GM23248 (cell line): ENCODE measurements at regions not wholly inside any gene's neighbourhood (a gene's known extent, or its start where the extent isn't known, plus 50 kb on each side); places are given as distances from the start of the nearest gene placed in this dataset.
"Not testable (repeated sequence)": the region's sequence is repeated elsewhere in the genome, so short reads cannot be mapped to it uniquely, and the experiment has no call there.

Experiments
- DNase-seq: peaks from one replicate; pipeline ENCODE4 v3.0.0-alpha.2; 2015
- H2AFZ ChIP-seq: fragments of 200-600 bp; sonication (generic); 2 replicates; pipeline ENCODE4 v1.6.1; 2016; ENCODE audit warnings: antibody characterized with exemption
- H3F3A ChIP-seq: fragments of 200-600 bp; sonication (generic); 2 replicates; pipeline ENCODE4 v1.6.1; 2016; ENCODE audit warnings: mild to moderate bottlenecking, antibody characterized with exemption, mixed run types; ENCODE audit not compliant: insufficient read depth
- H3K27ac ChIP-seq: fragments of 200-600 bp; sonication (generic); 2 replicates; pipeline ENCODE4 v1.5.1; 2016; ENCODE audit warnings: mild to moderate bottlenecking
- H3K27me3 ChIP-seq: fragments of 200-600 bp; sonication (generic); replicated peaks from 2 replicates; pipeline ENCODE4 v1.6.1; 2016; ENCODE audit warnings: mild to moderate bottlenecking; ENCODE audit not compliant: insufficient read depth
- H3K36me3 ChIP-seq: fragments of 200-600 bp; sonication (generic); 2 replicates; pipeline ENCODE4 v1.6.1; 2016; ENCODE audit warnings: low read depth, mild to moderate bottlenecking
- H3K4me1 ChIP-seq: fragments of 200-600 bp; sonication (generic); 2 replicates; pipeline ENCODE4 v1.6.1; 2016; ENCODE audit warnings: mild to moderate bottlenecking; ENCODE audit not compliant: insufficient read depth
- H3K4me2 ChIP-seq: fragments of 200-600 bp; sonication (generic); one replicate; pipeline ENCODE4 v1.6.1; 2016; ENCODE audit warnings: mild to moderate bottlenecking; ENCODE audit not compliant: unreplicated experiment
- H3K4me3 ChIP-seq: fragments of 200-600 bp; sonication (generic); 2 replicates; pipeline ENCODE4 v1.5.1; 2016; ENCODE audit warnings: mild to moderate bottlenecking
- H3K79me2 ChIP-seq: fragments of 200-600 bp; sonication (generic); 2 replicates; pipeline ENCODE4 v1.6.1; 2016; ENCODE audit warnings: mild to moderate bottlenecking; ENCODE audit not compliant: insufficient read depth
- H3K9ac ChIP-seq: fragments of 200-600 bp; sonication (generic); 2 replicates; pipeline ENCODE4 v1.6.1; 2016; ENCODE audit warnings: mild to moderate bottlenecking
- H3K9me2 ChIP-seq: fragments of 200-600 bp; sonication (generic); 2 replicates; pipeline ENCODE4 v1.6.1; 2016; ENCODE audit warnings: mixed run types, mild to moderate bottlenecking, moderate library complexity; ENCODE audit not compliant: insufficient read depth
- H3K9me3 ChIP-seq: fragments of 200-600 bp; sonication (generic); one replicate; pipeline ENCODE4 v1.6.1; 2017; ENCODE audit warnings: low read depth
- H4K20me1 ChIP-seq: fragments of 200-600 bp; sonication (generic); 2 replicates; pipeline ENCODE4 v1.6.0; 2016; ENCODE audit not compliant: insufficient read depth
- WGBS, 2 experiments: methylation state at CpG; one replicate each; pipeline ENCODE4 v1.1.6; 2015 to 2017; ENCODE audit warnings: low lambda C conversion rate in 2 of 2, low coverage in 1 of 2; ENCODE audit errors: missing lambda C conversion rate in 2 of 2; 5-methylcytosine and 5-hydroxymethylcytosine counted together
- in situ Hi-C: fragments of 300-500 bp; cut with MboI; formaldehyde crosslinking; loops from 2 replicates; pipeline ENCODE4 v1.15.0; 2020

- H3K4me2 ChIP-seq, H3K9ac ChIP-seq, H3K9me3 ChIP-seq, H4K20me1 ChIP-seq, H3F3A ChIP-seq, H3K4me1 ChIP-seq, H2AFZ ChIP-seq, in situ Hi-C loops, H3K4me3 ChIP-seq, H3K9me2 ChIP-seq, H3K27me3 ChIP-seq, H3K27ac ChIP-seq, DNase-seq, H3K36me3 ChIP-seq, H3K79me2 ChIP-seq: not testable (repeated sequence)
- WGBS, 2 experiments = 62 to 75% methylated on average over 2 of the region's 2 CpGs
Measured at GRCh38 chr7:76708446-76708845, 81.4 kb upstream of the POMZP3 start.

DNA sequence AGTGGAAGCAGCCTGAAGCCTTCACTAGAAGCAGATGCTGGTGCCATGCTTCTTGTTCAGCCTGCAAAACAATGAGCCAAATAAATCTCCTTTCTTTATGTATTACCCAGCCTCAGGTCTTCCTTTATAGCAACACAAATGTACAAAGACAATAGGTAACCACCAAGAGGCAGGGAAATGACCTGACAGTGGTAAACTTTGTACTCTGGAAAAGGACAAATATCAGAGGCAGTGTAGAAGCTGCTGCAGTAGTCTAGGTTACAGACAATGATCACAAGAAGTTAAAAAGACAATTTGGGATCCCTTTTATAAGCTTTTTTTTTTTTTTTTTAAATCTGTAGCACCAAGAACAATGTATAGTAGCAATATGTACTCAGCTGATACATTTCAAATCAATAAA lies 76.7 kb upstream of the POMZP3 start:
- H3K9me3 ChIP-seq, H2AFZ ChIP-seq, H3K9ac ChIP-seq, H3K79me2 ChIP-seq, H3K27me3 ChIP-seq, H3K4me2 ChIP-seq, H3K27ac ChIP-seq, H3K9me2 ChIP-seq, H3K4me3 ChIP-seq, H3K36me3 ChIP-seq, DNase-seq, H3K4me1 ChIP-seq, H4K20me1 ChIP-seq, H3F3A ChIP-seq, in situ Hi-C loops: not testable (repeated sequence)

DNA sequence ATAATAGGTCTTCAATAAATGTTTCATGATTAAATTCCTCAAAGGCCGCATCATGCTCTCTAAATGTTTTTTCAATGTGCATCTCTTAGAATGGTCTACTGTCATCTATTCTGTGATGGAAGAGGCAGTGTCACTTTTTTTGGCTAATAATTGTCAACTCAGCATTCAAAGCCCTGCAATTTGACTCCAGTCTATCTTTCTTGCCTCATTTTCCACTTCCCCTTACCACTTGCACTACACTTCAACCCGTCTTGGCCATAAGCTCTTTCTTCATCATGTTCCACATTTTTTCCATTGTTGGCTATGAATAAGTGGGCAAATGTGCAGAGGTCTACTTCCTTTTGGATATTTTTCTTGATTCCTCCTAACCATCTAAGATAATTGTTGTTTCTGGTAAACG lies 59.2 kb upstream of the POMZP3 start:
- H4K20me1 ChIP-seq, DNase-seq, H3F3A ChIP-seq, H3K9me2 ChIP-seq, H3K4me1 ChIP-seq, H3K27me3 ChIP-seq, H3K4me2 ChIP-seq, H3K27ac ChIP-seq, H2AFZ ChIP-seq, H3K79me2 ChIP-seq, H3K9me3 ChIP-seq, H3K36me3 ChIP-seq, in situ Hi-C loops, H3K4me3 ChIP-seq, H3K9ac ChIP-seq: not testable (repeated sequence)
- WGBS, 2 experiments = 74 to 75% methylated on average over 2 of the region's 3 CpGs

DNA sequence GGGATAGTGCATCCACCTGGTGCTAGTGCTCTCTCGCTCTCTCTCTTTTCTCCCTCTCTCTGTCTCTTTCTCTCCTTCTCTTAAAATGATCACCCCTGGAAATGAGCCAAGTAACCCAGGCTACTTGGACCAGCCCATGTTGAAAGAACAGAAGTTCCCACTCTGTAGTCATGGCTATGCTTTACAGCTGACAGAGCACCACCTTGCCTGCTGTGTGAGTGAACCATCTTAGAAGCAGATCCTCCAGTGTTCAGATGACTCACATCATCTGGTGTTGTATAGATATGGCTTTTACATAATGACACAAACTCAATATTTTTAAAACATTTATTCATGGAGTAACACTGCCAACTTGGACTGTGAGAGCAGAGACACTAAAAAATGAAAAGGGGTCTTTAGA lies 57.7 kb upstream of the POMZP3 start:
- in situ Hi-C loops, H3K79me2 ChIP-seq, H3K9ac ChIP-seq, DNase-seq, H3F3A ChIP-seq, H3K36me3 ChIP-seq, H3K4me1 ChIP-seq, H3K9me3 ChIP-seq, H3K27ac ChIP-seq, H2AFZ ChIP-seq, H3K4me3 ChIP-seq, H3K4me2 ChIP-seq, H3K9me2 ChIP-seq, H4K20me1 ChIP-seq, H3K27me3 ChIP-seq: not testable (repeated sequence)
- WGBS, 2 experiments = 90% methylated on average over 1 of the region's 1 CpG; no CpG with 5 or more reads in 1 of the 2 experiments

GRCh38 chr7:76683631-76684030 lies 56.6 kb upstream of the POMZP3 start:
- H3K27ac ChIP-seq, H3K27me3 ChIP-seq, H3K4me2 ChIP-seq, H3K36me3 ChIP-seq, H3K9me2 ChIP-seq, H3K9me3 ChIP-seq, in situ Hi-C loops, H4K20me1 ChIP-seq, H3K9ac ChIP-seq, H2AFZ ChIP-seq, H3F3A ChIP-seq, DNase-seq, H3K4me1 ChIP-seq, H3K4me3 ChIP-seq, H3K79me2 ChIP-seq: not testable (repeated sequence)
- WGBS, 2 experiments = 38 to 67% methylated on average over 1 of the region's 1 CpG

GRCh38 chr7:76681810-76682209 lies 54.7 kb upstream of the POMZP3 start:
- 42 to 50% methylated on average over 2 of the region's 2 CpGs for WGBS, 2 experiments
- H3K9me3 ChIP-seq, H3K4me2 ChIP-seq, H3K9me2 ChIP-seq, in situ Hi-C loops, H3K4me1 ChIP-seq, H2AFZ ChIP-seq, H3K79me2 ChIP-seq, H4K20me1 ChIP-seq, H3K36me3 ChIP-seq, H3K27me3 ChIP-seq, H3K4me3 ChIP-seq, H3K27ac ChIP-seq, H3F3A ChIP-seq, H3K9ac ChIP-seq: not testable (repeated sequence)
- peak; percentile 1 for DNase-seq

- H3K4me2 ChIP-seq, H3K79me2 ChIP-seq, H3K4me3 ChIP-seq, H3K9me2 ChIP-seq, H3K36me3 ChIP-seq, in situ Hi-C loops, H3K9ac ChIP-seq, H3K4me1 ChIP-seq, DNase-seq, H3F3A ChIP-seq, H3K9me3 ChIP-seq, H2AFZ ChIP-seq, H3K27me3 ChIP-seq, H4K20me1 ChIP-seq, H3K27ac ChIP-seq: not testable (repeated sequence)
- WGBS, 2 experiments = 45 to 46% methylated on average over 2 of the region's 2 CpGs
Measured at GRCh38 chr7:76679174-76679573, 52.1 kb upstream of the POMZP3 start.

- DNase-seq, H3K9ac ChIP-seq, H3K4me2 ChIP-seq, H3F3A ChIP-seq, H3K4me1 ChIP-seq, H3K36me3 ChIP-seq, H3K27ac ChIP-seq, H3K4me3 ChIP-seq, H3K79me2 ChIP-seq, H3K27me3 ChIP-seq, H4K20me1 ChIP-seq, H3K9me2 ChIP-seq, H2AFZ ChIP-seq, H3K9me3 ChIP-seq, in situ Hi-C loops: not testable (repeated sequence)
- 65 to 66% methylated on average over 4 of the region's 4 CpGs for WGBS, 2 experiments
Measured at GRCh38 chr7:76678500-76678899, 51.4 kb upstream of the POMZP3 start.
